Karpas-422 (cell line): ENCODE measurements at regions not wholly inside any gene's neighbourhood (a gene's known extent, or its start where the extent isn't known, plus 50 kb on each side); places are given as distances from the start of the nearest gene placed in this dataset.
A peak's percentile ranks its signal among the peaks of the same experiment; 100 is the strongest.

Experiments used
- DNase-seq: peaks from one replicate; pipeline ENCODE4 v3.0.0-alpha.2; 2015
- H2AFZ ChIP-seq: fragments of 200-600 bp; sonication (generic); 2 replicates; pipeline ENCODE4 v1.6.1; 2014; ENCODE audit warnings: antibody characterized with exemption, low read length, mixed read lengths
- H3K27ac ChIP-seq: fragments of 200-600 bp; sonication (generic); 2 replicates; pipeline ENCODE4 v1.5.1; 2014; ENCODE audit warnings: mild to moderate bottlenecking, low read length, moderate library complexity
- H3K27me3 ChIP-seq: fragments of 200-600 bp; sonication (generic); 2 replicates; pipeline ENCODE4 v1.6.1; 2014; ENCODE audit warnings: low read length, mixed read lengths
- H3K36me3 ChIP-seq: fragments of 200-600 bp; sonication (generic); 2 replicates; pipeline ENCODE4 v1.6.1; 2014; ENCODE audit warnings: low read length, mixed read lengths; ENCODE audit not compliant: insufficient read depth
- H3K4me1 ChIP-seq: fragments of 200-600 bp; sonication (generic); 2 replicates; pipeline ENCODE4 v1.6.1; 2014; ENCODE audit warnings: mild to moderate bottlenecking, low read length, mixed read lengths
- H3K4me2 ChIP-seq: fragments of 200-600 bp; sonication (generic); 2 replicates; pipeline ENCODE4 v1.6.1; 2014; ENCODE audit warnings: low read length, low read depth, mild to moderate bottlenecking; ENCODE audit not compliant: poor library complexity, severe bottlenecking
- H3K4me3 ChIP-seq: fragments of 200-600 bp; sonication (generic); 2 replicates; pipeline ENCODE4 v1.5.1; 2014; ENCODE audit warnings: mild to moderate bottlenecking, antibody characterized with exemption, low read length, mixed read lengths
- H3K79me2 ChIP-seq: fragments of 200-600 bp; sonication (generic); 2 replicates; pipeline ENCODE4 v1.6.1; 2014; ENCODE audit warnings: mild to moderate bottlenecking, low read length, mixed read lengths
- H3K9ac ChIP-seq: fragments of 200-600 bp; sonication (generic); 2 replicates; pipeline ENCODE4 v1.6.0; 2014; ENCODE audit warnings: low read length
- H3K9me2 ChIP-seq: fragments of 200-600 bp; sonication (generic), shearing (Covaris generic); replicated peaks from 2 replicates; pipeline ENCODE4 v1.6.0; 2014; ENCODE audit warnings: mild to moderate bottlenecking, low read length, moderate library complexity; ENCODE audit not compliant: insufficient read depth
- H3K9me3 ChIP-seq: fragments of 300-700, 200-600 bp; sonication (generic); 2 replicates; pipeline ENCODE4 v1.6.1; 2014; ENCODE audit warnings: low read length, mixed read lengths
- H4K20me1 ChIP-seq: fragments of 200-600 bp; sonication (generic); 2 replicates; pipeline ENCODE4 v1.6.1; 2014; ENCODE audit warnings: mild to moderate bottlenecking, antibody characterized with exemption, low read length, low read depth; ENCODE audit not compliant: insufficient read depth

DNA sequence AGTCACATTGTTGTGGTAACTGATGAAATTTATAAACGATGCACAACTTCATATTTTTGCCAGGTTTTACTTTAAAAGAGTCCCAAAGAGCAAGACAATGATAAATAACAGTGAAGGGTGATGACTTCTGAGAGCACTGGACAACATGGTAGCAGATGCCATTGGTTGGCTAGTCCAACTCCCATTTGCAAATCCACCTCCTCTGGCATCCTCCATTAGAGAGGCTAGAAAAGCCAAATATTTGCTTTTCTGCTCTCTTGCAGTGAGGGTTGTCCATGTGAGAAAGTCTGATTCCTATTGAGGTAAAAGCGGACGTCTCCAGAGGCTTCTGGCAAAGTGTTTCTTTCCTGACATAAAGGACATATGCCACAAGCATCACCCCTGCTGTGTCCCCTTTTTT lies 89.6 kb upstream of the BMP4 start:
- DNase-seq = no peak
- Histone ChIP-seq H3K36me3 (no peaks in the 10 kb centered on the region), H3K9me3 (no peaks in the 10 kb centered on the region), H2AFZ (no peak overlapping the region), H4K20me1 (no peaks in the 10 kb centered on the region), H3K4me1 (no peaks in the 10 kb centered on the region), H3K4me2 (no peak overlapping the region), H3K9ac (no peak overlapping the region), H3K79me2 (no peaks in the 10 kb centered on the region), H3K27ac (no peak overlapping the region), H3K9me2 (no peaks in the 10 kb centered on the region), H3K27me3 (no peaks in the 10 kb centered on the region), H3K4me3 (no peak overlapping the region)

DNA sequence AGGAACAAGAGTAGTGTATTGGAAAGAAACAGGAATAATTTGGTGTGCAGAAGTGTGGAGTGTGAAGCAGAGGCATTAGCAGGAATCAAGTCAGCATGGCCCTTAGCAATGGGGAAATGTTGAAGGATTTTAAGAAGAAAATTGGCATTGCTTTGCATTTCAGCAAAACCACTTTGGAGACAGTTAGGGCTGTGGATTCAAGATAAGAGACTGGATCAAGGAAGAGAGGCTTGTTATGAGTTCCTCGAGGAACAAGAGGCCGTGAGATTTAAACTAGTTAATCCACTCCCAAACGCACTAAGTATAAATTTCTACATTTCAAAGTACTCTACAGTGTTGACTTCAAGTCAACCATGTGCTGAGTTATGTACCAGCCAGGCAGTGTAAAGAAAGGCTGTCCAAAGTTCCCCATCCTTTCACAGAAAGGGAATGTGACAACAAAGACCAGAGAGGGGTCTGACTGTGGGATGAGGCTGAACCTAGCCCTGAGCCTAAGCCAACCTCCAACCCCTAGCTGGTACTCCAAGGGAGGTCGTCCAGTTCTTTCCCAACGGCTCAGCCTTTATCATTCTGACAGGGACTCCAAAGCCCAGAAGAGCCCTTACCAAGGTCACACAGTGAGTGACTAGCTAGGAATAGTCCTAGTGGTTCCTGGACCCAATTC lies 91.2 kb upstream of the BMP4 start:
- DNase-seq = no peak
- H3K9me2 ChIP-seq = no peaks in the 10 kb centered on the region
- H3K27ac ChIP-seq = no peak overlapping the region
- H3K9ac ChIP-seq = no peak overlapping the region
- no peak overlapping the region for H3K4me2 ChIP-seq
- no peaks in the 10 kb centered on the region for H3K27me3 ChIP-seq
- no peaks in the 10 kb centered on the region for H4K20me1 ChIP-seq
- no peaks in the 10 kb centered on the region for H3K79me2 ChIP-seq
- no peak overlapping the region for H3K4me3 ChIP-seq
- no peaks in the 10 kb centered on the region for H3K4me1 ChIP-seq
- no peaks in the 10 kb centered on the region for H3K9me3 ChIP-seq
- H2AFZ ChIP-seq = no peak overlapping the region
- H3K36me3 ChIP-seq = no peaks in the 10 kb centered on the region

DNA sequence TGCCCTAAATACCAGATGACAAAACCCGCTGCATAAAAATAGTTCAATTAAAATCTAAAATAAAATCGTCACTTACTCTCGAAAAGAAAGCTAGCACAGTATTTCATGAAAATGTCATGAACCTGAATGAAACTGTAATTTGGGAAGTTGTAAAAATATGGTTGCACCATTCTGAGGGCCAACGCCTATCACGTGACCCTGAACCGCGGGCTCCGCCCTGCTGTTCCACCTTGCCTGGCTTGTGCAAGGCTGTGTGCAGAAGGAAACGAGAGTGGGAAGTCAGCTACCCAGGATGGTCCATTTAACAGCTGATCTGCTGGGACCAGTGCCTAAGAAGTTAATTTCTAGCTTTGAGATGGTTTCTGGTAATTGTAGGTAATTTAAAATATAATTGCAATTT lies 91.7 kb upstream of the BMP4 start:
- no peaks in the 10 kb centered on the region for H4K20me1 ChIP-seq
- no peaks in the 10 kb centered on the region for H3K27me3 ChIP-seq
- no peaks in the 10 kb centered on the region for H3K79me2 ChIP-seq
- no peak overlapping the region for H3K9ac ChIP-seq
- H3K4me1 ChIP-seq = no peaks in the 10 kb centered on the region
- no peak overlapping the region for H3K4me3 ChIP-seq
- no peak overlapping the region for H3K27ac ChIP-seq
- H3K9me3 ChIP-seq = no peaks in the 10 kb centered on the region
- H3K9me2 ChIP-seq = no peaks in the 10 kb centered on the region
- no peak for DNase-seq
- H3K4me2 ChIP-seq = no peak overlapping the region
- H3K36me3 ChIP-seq = no peaks in the 10 kb centered on the region
- no peak overlapping the region for H2AFZ ChIP-seq

DNA sequence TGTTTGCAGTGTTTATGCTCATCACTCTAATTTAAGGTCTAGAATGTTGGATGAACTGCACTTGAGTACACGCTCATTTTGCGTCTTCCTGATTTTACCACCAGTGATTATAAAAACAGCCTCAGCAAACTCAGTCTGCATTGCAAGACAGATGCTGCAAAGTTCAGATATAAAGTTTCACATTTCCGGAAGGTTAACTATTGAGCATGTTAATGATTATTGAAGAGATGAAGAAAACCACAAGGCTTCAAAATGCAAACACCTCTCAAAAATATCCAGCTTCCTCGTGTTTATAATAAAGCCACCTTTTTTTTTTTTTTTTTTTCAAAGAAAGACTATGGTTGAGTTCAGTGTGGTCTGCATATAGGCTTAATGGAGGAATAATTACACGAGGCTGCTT lies 92.1 kb upstream of the BMP4 start:
- H3K9ac ChIP-seq = no peak overlapping the region
- H3K4me2 ChIP-seq = no peak overlapping the region
- H3K27ac ChIP-seq = no peak overlapping the region
- H4K20me1 ChIP-seq = no peaks in the 10 kb centered on the region
- H3K9me2 ChIP-seq = no peaks in the 10 kb centered on the region
- H3K79me2 ChIP-seq = no peaks in the 10 kb centered on the region
- H3K4me1 ChIP-seq = no peaks in the 10 kb centered on the region
- DNase-seq = no peak
- H2AFZ ChIP-seq = no peak overlapping the region
- no peaks in the 10 kb centered on the region for H3K9me3 ChIP-seq
- H3K36me3 ChIP-seq = no peaks in the 10 kb centered on the region
- H3K4me3 ChIP-seq = no peak overlapping the region
- H3K27me3 ChIP-seq = no peaks in the 10 kb centered on the region

DNA sequence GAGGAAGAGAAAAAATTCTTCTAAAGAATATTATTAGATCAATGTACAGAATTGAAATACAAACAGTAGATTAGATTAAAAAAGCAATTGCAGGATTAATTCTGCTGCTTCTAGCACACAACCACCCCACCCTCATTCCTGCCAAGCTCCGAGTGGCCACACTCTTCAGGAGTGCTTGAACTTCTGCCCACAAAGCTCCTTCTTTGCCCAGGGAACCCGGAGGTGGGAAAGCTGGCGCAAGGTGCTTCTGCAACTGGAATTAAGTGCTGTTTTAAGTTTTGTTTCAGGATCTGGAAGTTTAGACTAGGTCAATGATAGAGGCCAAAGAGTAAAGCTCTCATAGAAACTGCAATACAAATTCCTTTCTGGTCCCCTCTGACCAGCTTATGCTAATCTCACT lies 94.1 kb upstream of the BMP4 start:
- H2AFZ ChIP-seq = no peak overlapping the region
- no peak overlapping the region for H3K4me2 ChIP-seq
- no peaks in the 10 kb centered on the region for H3K36me3 ChIP-seq
- H3K4me3 ChIP-seq = no peak overlapping the region
- H3K79me2 ChIP-seq = no peaks in the 10 kb centered on the region
- no peaks in the 10 kb centered on the region for H4K20me1 ChIP-seq
- no peak overlapping the region for H3K27ac ChIP-seq
- no peaks in the 10 kb centered on the region for H3K9me2 ChIP-seq
- H3K9ac ChIP-seq = no peak overlapping the region
- no peaks in the 10 kb centered on the region for H3K9me3 ChIP-seq
- no peaks in the 10 kb centered on the region for H3K27me3 ChIP-seq
- H3K4me1 ChIP-seq = no peaks in the 10 kb centered on the region
- DNase-seq = no peak

DNA sequence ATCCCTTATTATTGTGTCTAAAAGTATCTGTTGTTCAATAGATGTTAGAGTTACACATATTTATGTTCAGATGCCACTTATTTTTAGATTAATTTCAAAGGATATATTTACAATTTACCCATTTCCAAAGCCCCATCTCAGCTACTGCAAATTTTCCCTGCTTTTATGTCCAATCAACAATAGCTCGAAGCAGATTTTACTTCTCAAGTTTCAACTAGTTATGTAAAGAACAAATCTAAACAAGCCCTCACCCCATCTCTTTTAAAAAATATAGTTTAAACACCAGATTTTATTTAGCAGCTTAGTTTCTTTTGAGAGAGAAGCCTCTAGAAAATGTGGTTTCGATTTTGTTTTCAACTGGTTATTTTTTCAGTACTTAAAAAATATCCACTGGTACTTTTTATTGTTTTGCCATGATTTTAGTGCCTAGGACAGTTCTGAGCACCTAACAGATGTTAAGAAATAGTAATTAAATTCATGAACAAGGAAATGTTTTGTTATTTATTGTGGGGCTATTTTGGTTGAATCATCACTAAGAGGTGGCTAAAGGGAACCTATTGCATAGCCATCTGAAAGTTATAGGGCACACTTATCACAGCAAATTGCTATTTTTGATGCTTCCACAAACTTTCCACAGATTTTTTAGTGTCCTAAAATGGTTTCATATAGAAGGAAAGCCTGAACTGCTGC lies 96.2 kb upstream of the BMP4 start:
- H3K79me2 ChIP-seq = no peaks in the 10 kb centered on the region
- H3K4me2 ChIP-seq = peak overlapping the region; percentile 25
- no peaks in the 10 kb centered on the region for H3K4me1 ChIP-seq
- no peak overlapping the region for H3K4me3 ChIP-seq
- H3K27ac ChIP-seq = no peak overlapping the region
- H3K9ac ChIP-seq = no peak overlapping the region
- H4K20me1 ChIP-seq = no peaks in the 10 kb centered on the region
- no peaks in the 10 kb centered on the region for H3K9me2 ChIP-seq
- no peaks in the 10 kb centered on the region for H3K27me3 ChIP-seq
- H3K9me3 ChIP-seq = no peaks in the 10 kb centered on the region
- DNase-seq = no peak
- no peaks in the 10 kb centered on the region for H3K36me3 ChIP-seq
- no peak overlapping the region for H2AFZ ChIP-seq

DNA sequence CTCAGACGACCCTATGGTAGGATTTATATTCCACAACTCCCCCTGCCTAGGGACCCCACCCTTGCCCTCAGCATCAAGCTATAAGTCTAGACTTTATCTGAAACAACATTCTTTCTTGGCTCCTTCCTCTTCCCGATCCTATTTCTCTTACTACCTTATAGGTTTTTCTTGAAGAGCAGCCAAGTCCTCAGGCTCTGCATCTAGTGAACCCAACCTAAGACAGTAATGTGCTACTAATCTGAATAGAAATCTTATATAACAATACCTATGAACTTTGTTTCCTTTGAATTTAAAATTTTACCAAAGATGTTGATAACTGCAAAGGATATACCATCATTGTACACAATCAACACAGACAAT lies 96.7 kb upstream of the BMP4 start:
- no peak overlapping the region for H3K4me2 ChIP-seq
- H4K20me1 ChIP-seq = no peaks in the 10 kb centered on the region
- H3K36me3 ChIP-seq = no peaks in the 10 kb centered on the region
- H3K27ac ChIP-seq = no peak overlapping the region
- DNase-seq = no peak
- H3K4me3 ChIP-seq = no peak overlapping the region
- H3K79me2 ChIP-seq = no peaks in the 10 kb centered on the region
- H3K9me2 ChIP-seq = no peaks in the 10 kb centered on the region
- H3K4me1 ChIP-seq = no peaks in the 10 kb centered on the region
- H2AFZ ChIP-seq = no peak overlapping the region
- no peaks in the 10 kb centered on the region for H3K9me3 ChIP-seq
- H3K27me3 ChIP-seq = no peaks in the 10 kb centered on the region
- no peak overlapping the region for H3K9ac ChIP-seq

DNA sequence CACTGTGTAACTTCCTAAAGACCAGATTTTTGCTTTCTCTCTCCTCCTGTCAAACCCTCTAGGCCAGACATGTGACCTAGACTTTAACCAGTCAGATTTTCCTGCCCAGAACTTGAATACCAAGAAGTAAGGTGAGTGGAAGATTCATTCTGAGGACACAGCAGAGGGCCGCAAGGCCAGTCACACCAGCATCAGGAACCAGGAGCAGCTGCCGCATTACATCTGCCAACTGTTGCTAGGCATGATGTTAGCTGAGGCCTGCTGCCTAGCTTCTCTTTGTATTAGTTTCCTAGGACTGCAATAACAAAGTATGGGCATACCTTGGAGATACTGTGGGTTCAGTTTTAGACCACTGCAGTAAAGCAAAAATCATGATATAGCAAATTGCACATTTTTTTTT lies 101.9 kb upstream of the BMP4 start:
- no peak overlapping the region for H2AFZ ChIP-seq
- no peaks in the 10 kb centered on the region for H3K9me2 ChIP-seq
- no peaks in the 10 kb centered on the region for H3K9me3 ChIP-seq
- H3K36me3 ChIP-seq = no peaks in the 10 kb centered on the region
- no peak overlapping the region for H3K27ac ChIP-seq
- H4K20me1 ChIP-seq = no peaks in the 10 kb centered on the region
- H3K4me3 ChIP-seq = no peak overlapping the region
- no peaks in the 10 kb centered on the region for H3K27me3 ChIP-seq
- DNase-seq = no peak
- H3K4me2 ChIP-seq = no peak overlapping the region
- no peak overlapping the region for H3K9ac ChIP-seq
- H3K4me1 ChIP-seq = no peaks in the 10 kb centered on the region
- H3K79me2 ChIP-seq = no peaks in the 10 kb centered on the region
